ENCODE measurements at regions not wholly inside any gene's neighbourhood (a gene's known extent, or its start where the extent isn't known, plus 50 kb on each side); places are given as distances from the start of the nearest gene placed in this dataset.

DNA sequence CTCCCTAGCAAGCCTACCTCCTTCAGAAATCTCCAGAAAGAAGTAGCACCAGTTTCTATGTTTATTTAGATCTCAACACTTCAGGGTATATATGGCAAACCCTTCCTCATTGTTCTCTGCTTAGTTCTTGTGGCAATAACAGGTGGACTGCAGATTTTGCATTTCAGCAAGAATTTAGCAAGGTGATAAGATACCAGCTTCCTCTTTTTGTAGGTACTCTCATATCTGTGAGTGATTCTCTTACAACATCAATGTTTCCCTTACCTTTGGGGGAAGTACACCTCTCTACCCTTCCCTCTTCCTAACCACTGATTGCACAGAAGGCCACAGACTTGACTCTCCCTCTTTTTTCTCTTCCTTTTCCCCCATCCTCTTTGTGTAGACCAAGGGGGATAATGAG is 230.9 kb upstream of the SESN3 start:
- intact Hi-C loops (cut with DNase I): no loop called here
- Histone ChIP-seq H3K4me3 (no peak overlapping the region), H3K27ac (no peak overlapping the region), H3K9me3 (no peaks in the 10 kb centered on the region), H3K4me1 (no peaks in the 10 kb centered on the region), H3K36me3 (no peaks in the 10 kb centered on the region), H3K27me3 (no peaks in the 10 kb centered on the region)
- TF ChIP-seq, protein P1, sequence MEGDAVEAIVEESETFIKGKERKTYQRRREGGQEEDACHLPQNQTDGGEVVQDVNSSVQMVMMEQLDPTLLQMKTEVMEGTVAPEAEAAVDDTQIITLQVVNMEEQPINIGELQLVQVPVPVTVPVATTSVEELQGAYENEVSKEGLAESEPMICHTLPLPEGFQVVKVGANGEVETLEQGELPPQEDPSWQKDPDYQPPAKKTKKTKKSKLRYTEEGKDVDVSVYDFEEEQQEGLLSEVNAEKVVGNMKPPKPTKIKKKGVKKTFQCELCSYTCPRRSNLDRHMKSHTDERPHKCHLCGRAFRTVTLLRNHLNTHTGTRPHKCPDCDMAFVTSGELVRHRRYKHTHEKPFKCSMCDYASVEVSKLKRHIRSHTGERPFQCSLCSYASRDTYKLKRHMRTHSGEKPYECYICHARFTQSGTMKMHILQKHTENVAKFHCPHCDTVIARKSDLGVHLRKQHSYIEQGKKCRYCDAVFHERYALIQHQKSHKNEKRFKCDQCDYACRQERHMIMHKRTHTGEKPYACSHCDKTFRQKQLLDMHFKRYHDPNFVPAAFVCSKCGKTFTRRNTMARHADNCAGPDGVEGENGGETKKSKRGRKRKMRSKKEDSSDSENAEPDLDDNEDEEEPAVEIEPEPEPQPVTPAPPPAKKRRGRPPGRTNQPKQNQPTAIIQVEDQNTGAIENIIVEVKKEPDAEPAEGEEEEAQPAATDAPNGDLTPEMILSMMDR (IDR thresholded peaks at IDR 0.05): no peak
- no peak for TF ChIP-seq POLR2A (IDR thresholded peaks at IDR 0.05)
- DNase-seq: no peak
- no peak for ATAC-seq

GRCh38 chr11:95461348-95461747 is 230.3 kb upstream of the SESN3 start:
- TF ChIP-seq POLR2A (IDR thresholded peaks at IDR 0.05): no peak
- TF ChIP-seq, protein P1 (IDR thresholded peaks at IDR 0.05): no peak
- DNase-seq: no peak
- H3K27me3 ChIP-seq: no peaks in the 10 kb centered on the region
- no peaks in the 10 kb centered on the region for H3K4me1 ChIP-seq
- H3K27ac ChIP-seq: no peak overlapping the region
- H3K9me3 ChIP-seq: no peaks in the 10 kb centered on the region
- ATAC-seq: no peak
- no peaks in the 10 kb centered on the region for H3K36me3 ChIP-seq
- intact Hi-C loops (cut with DNase I): no loop called here
- no peak overlapping the region for H3K4me3 ChIP-seq
- WGBS (ENCODE audit: insufficient coverage, low coverage, low lambda C conversion rate, missing lambda C conversion rate): 74% methylated on average over 2 of the region's 2 CpGs

GRCh38 chr11:95459291-95460042 is 228.5 kb upstream of the SESN3 start:
- intact Hi-C loops (cut with DNase I): no loop called here
- ATAC-seq: peak in 1 of 4 donors; percentile 41
- H3K27ac ChIP-seq: no peak overlapping the region
- no peak overlapping the region for H3K4me3 ChIP-seq
- no peak for DNase-seq
- H3K27me3 ChIP-seq: no peaks in the 10 kb centered on the region
- H3K9me3 ChIP-seq: no peaks in the 10 kb centered on the region
- H3K4me1 ChIP-seq: no peaks in the 10 kb centered on the region
- TF ChIP-seq POLR2A (IDR thresholded peaks at IDR 0.05): no peak
- TF ChIP-seq, protein P1 (IDR thresholded peaks at IDR 0.05): no peak
- WGBS (ENCODE audit: insufficient coverage, low coverage, low lambda C conversion rate, missing lambda C conversion rate): 47% methylated on average over 5 of the region's 7 CpGs
- no peaks in the 10 kb centered on the region for H3K36me3 ChIP-seq

- TF ChIP-seq, protein P1 (IDR thresholded peaks at IDR 0.05): no peak
- TF ChIP-seq POLR2A (IDR thresholded peaks at IDR 0.05): no peak
- no peak overlapping the region for H3K27ac ChIP-seq
- no peaks in the 10 kb centered on the region for H3K9me3 ChIP-seq
- intact Hi-C loops (cut with DNase I): no loop called here
- H3K27me3 ChIP-seq: no peaks in the 10 kb centered on the region
- 86% methylated on average over 6 of the region's 7 CpGs for WGBS (ENCODE audit: insufficient coverage, low coverage, low lambda C conversion rate, missing lambda C conversion rate)
- no peak for DNase-seq
- H3K36me3 ChIP-seq: no peaks in the 10 kb centered on the region
- peak in 1 of 4 donors; percentile 36 for ATAC-seq
- no peaks in the 10 kb centered on the region for H3K4me1 ChIP-seq
- H3K4me3 ChIP-seq: no peak overlapping the region
These were observed 225.9 kb upstream of the SESN3 start for GRCh38 chr11:95456714-95457491.

Measured in right lobe of liver (tissue), 6 donors.